Esophagus squamous epithelium (tissue), 5 donors: ENCODE measurements at regions not wholly inside any gene's neighbourhood (a gene's known extent, or its start where the extent isn't known, plus 50 kb on each side); places are given as distances from the start of the nearest gene placed in this dataset.

Experiments used
- DNase-seq: peaks from one replicate; lab custom pipeline; 2025; lab: John Stamatoyannopoulos, UW
- H3K27ac ChIP-seq, 4 donors: fragments of 200-600 bp; sonication (generic); one replicate each; pipeline ENCODE4 v1.5.1; 2016 to 2019; ENCODE audit warnings: mild to moderate bottlenecking in 1 of 4
- H3K27me3 ChIP-seq, 4 donors: fragments of 200-600 bp; sonication (generic); 1 replicate in 3 of 4; 2 replicates in 1 of 4; pipeline versions ENCODE4 v1.5.1 to v1.6.0; 2017 to 2021; ENCODE audit warnings: antibody characterized with exemption in 1 of 4
- H3K36me3 ChIP-seq, 3 donors: fragments of 200-600 bp; sonication (generic); one replicate each; pipeline ENCODE4 v1.5.1; 2016 to 2019
- H3K4me1 ChIP-seq, 3 donors: fragments of 200-600 bp; sonication (generic); one replicate each; pipeline ENCODE4 v1.5.1; 2017 to 2019
- H3K4me3 ChIP-seq, 4 donors: fragments of 200-600 bp; sonication (generic); 1 replicate in 3 of 4; 2 replicates in 1 of 4; pipeline ENCODE4 v1.5.1; 2016 to 2019; ENCODE audit warnings: mild to moderate bottlenecking in 2 of 4, moderate library complexity in 1 of 4
- H3K9me3 ChIP-seq, 3 donors: fragments of 200-600 bp; sonication (generic); one replicate each; pipeline ENCODE4 v1.5.1; 2016 to 2019
- CTCF ChIP-seq, 6 experiments: fragments of 450-650 bp in 4 of 6; fragments of 200-600 bp in 2 of 6; sonication (generic) in 2 of 6; IDR thresholded peaks; one replicate each; pipeline ENCODE4 v1.5.1; 2016 to 2019; ENCODE audit warnings: antibody characterized with exemption in 6 of 6, mild to moderate bottlenecking in 4 of 6, moderate library complexity in 4 of 6
- POLR2A ChIP-seq, 4 donors: fragments of 450-650 bp; IDR thresholded peaks; one replicate each; pipeline ENCODE4 v1.6.1; 2017; ENCODE audit warnings: antibody characterized with exemption in 4 of 4, mild to moderate bottlenecking in 4 of 4, moderate library complexity in 3 of 4
- WGBS, 2 donors: methylation state at CpG; one replicate each; pipeline ENCODE4 v1.1.5; 2018; 5-methylcytosine and 5-hydroxymethylcytosine counted together
- intact Hi-C: fragments of 100-400 bp; cut with DNase I; formaldehyde crosslinking; loops from one replicate; pipeline ENCODE4 v1.15.0; 2022
- small RNA-seq, 4 donors: library from RNA; depleted of rRNA; stranded (forward); fragments of <200 nt; gene quantifications; one replicate each; pipeline ENCODE3, GENCODE V24; 2016
- donor health status: DM: yes; HTN: yes; CAD: no.

GRCh38 chr2:231655894-231656293 is 52.4 kb upstream of the PTMA start:
- 64 to 71% methylated on average over 6 of the region's 6 CpGs for WGBS, 2 donors
- H3K4me3 ChIP-seq, result no peak overlapping the region

More at GRCh38 chr2:231655894-231656293, 52.4 kb upstream of the PTMA start:
- intact Hi-C loops, result no loop called here
- Histone ChIP-seq H3K27me3 (no peaks in the 10 kb centered on the region), H3K27ac (no peak overlapping the region), H3K36me3 (no peaks in the 10 kb centered on the region), H3K9me3 (no peaks in the 10 kb centered on the region), H3K4me1 (peaks cover 5 to 33% (median 6%) of the 10 kb centered on the region in 3 donors)
- DNase-seq, result no peak
- TF ChIP-seq POLR2A (IDR thresholded peaks at IDR 0.05) (no peak), CTCF (IDR thresholded peaks at IDR 0.05) (no peak)

Small RNA genes in the stretch of these regions (small RNA-seq; reads per million reads assigned to genes)
- 0 to 0.09 (median 0) reads per million in 4 donors for gene RN7SL499P
